GM12878 (cell line): ENCODE measurements at regions not wholly inside any gene's neighbourhood (a gene's known extent, or its start where the extent isn't known, plus 50 kb on each side); places are given as distances from the start of the nearest gene placed in this dataset.

Experiments used
- CHD4 ChIP-seq: fragments of 200-600 bp; sonication (generic); IDR thresholded peaks from 2 replicates; pipeline ENCODE4 v1.6.1; 2016; ENCODE audit warnings: mild to moderate bottlenecking
- CTCF ChIP-seq, 3 experiments: IDR thresholded peaks in 2 of 3; conservative IDR thresholded peaks in 1 of 3; 2 replicates each; pipeline ENCODE4 v1.5.1; 2011; ENCODE audit warnings: low read depth in 3 of 3, low read length in 3 of 3, mild to moderate bottlenecking in 3 of 3, control low read depth in 2 of 3, moderate library complexity in 2 of 3, inconsistent platforms in 1 of 3, mixed read lengths in 1 of 3; ENCODE audit not compliant: control insufficient read depth in 2 of 3, insufficient read depth in 1 of 3; ENCODE audit errors: extremely low read depth in 1 of 3
- JUND ChIP-seq: IDR thresholded peaks from 2 replicates; pipeline ENCODE4 v1.6.1; 2012; ENCODE audit warnings: low read depth, mild to moderate bottlenecking, low read length, improper control_type of control experiment, moderate library complexity
- MEF2A ChIP-seq: IDR thresholded peaks from 2 replicates; pipeline ENCODE4 v1.6.1; 2011; ENCODE audit warnings: low read depth, mild to moderate bottlenecking, low read length, moderate library complexity; ENCODE audit not compliant: insufficient read depth
- MLLT1 ChIP-seq: fragments of 450-650 bp; IDR thresholded peaks from 2 replicates; pipeline ENCODE4 v1.6.1; 2016; ENCODE audit warnings: mild to moderate bottlenecking
- POLR2A ChIP-seq: IDR thresholded peaks from 2 replicates; pipeline ENCODE4 v1.6.1; 2011; ENCODE audit warnings: low read depth, mild to moderate bottlenecking, low read length
- POLR2AphosphoS5 ChIP-seq: IDR thresholded peaks from 2 replicates; pipeline ENCODE4 v1.6.1; 2011; ENCODE audit warnings: mild to moderate bottlenecking, low read length, inconsistent platforms
- SMAD5 ChIP-seq: IDR thresholded peaks from 2 replicates; pipeline ENCODE4 v1.6.1; 2016; ENCODE audit warnings: antibody characterized with exemption, low read depth

GRCh38 chr5:30809933-30810332 is 383.6 kb upstream of the CDH6 start:
- TF ChIP-seq SMAD5 (no peak), CTCF (IDR thresholded peaks at IDR 0.05 in 2 of 3, conservative IDR thresholded peaks at IDR 0.05 in 1 of 3; ENCODE audit: control insufficient read depth in 2 of 3, extremely low read depth in 1 of 3, insufficient read depth in 1 of 3, low read depth in 3 of 3, low read length in 3 of 3) (no peak), POLR2A (no peak), MLLT1 (no peak), MEF2A (no peak), CHD4 (no peak), POLR2AphosphoS5 (no peak), JUND (no peak)
